HL-60 (cell line): ENCODE measurements at regions not wholly inside any gene's neighbourhood (a gene's known extent, or its start where the extent isn't known, plus 50 kb on each side); places are given as distances from the start of the nearest gene placed in this dataset.
"Not testable (repeated sequence)": the region's sequence is repeated elsewhere in the genome, so short reads cannot be mapped to it uniquely, and the experiment has no call there.

ENCODE experiments used
- POLR2AphosphoS5 ChIP-seq: IDR thresholded peaks from 2 replicates; pipeline ENCODE4 v1.6.1; 2012; ENCODE audit warnings: low read depth
- SPI1 ChIP-seq: IDR thresholded peaks from 2 replicates; pipeline ENCODE4 v1.6.1; 2012; ENCODE audit warnings: low read depth, mild to moderate bottlenecking, borderline replicate concordance
- TF ChIP-seq, protein P1 (sequence below): IDR thresholded peaks from one replicate; pipeline ENCODE4 v1.5.1; 2011; ENCODE audit warnings: low read length, control low read depth, inconsistent platforms; ENCODE audit not compliant: insufficient read depth
- TF ChIP-seq, protein P2 (sequence below): IDR thresholded peaks from 2 replicates; pipeline ENCODE4 v1.6.1; 2012; ENCODE audit warnings: low read depth; ENCODE audit not compliant: insufficient replicate concordance

GRCh38 chr1:206408371-206409288 is 61.6 kb upstream of the IKBKE start:
- TF ChIP-seq, protein P1, sequence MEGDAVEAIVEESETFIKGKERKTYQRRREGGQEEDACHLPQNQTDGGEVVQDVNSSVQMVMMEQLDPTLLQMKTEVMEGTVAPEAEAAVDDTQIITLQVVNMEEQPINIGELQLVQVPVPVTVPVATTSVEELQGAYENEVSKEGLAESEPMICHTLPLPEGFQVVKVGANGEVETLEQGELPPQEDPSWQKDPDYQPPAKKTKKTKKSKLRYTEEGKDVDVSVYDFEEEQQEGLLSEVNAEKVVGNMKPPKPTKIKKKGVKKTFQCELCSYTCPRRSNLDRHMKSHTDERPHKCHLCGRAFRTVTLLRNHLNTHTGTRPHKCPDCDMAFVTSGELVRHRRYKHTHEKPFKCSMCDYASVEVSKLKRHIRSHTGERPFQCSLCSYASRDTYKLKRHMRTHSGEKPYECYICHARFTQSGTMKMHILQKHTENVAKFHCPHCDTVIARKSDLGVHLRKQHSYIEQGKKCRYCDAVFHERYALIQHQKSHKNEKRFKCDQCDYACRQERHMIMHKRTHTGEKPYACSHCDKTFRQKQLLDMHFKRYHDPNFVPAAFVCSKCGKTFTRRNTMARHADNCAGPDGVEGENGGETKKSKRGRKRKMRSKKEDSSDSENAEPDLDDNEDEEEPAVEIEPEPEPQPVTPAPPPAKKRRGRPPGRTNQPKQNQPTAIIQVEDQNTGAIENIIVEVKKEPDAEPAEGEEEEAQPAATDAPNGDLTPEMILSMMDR: not testable (repeated sequence)
- TF ChIP-seq, protein P2, sequence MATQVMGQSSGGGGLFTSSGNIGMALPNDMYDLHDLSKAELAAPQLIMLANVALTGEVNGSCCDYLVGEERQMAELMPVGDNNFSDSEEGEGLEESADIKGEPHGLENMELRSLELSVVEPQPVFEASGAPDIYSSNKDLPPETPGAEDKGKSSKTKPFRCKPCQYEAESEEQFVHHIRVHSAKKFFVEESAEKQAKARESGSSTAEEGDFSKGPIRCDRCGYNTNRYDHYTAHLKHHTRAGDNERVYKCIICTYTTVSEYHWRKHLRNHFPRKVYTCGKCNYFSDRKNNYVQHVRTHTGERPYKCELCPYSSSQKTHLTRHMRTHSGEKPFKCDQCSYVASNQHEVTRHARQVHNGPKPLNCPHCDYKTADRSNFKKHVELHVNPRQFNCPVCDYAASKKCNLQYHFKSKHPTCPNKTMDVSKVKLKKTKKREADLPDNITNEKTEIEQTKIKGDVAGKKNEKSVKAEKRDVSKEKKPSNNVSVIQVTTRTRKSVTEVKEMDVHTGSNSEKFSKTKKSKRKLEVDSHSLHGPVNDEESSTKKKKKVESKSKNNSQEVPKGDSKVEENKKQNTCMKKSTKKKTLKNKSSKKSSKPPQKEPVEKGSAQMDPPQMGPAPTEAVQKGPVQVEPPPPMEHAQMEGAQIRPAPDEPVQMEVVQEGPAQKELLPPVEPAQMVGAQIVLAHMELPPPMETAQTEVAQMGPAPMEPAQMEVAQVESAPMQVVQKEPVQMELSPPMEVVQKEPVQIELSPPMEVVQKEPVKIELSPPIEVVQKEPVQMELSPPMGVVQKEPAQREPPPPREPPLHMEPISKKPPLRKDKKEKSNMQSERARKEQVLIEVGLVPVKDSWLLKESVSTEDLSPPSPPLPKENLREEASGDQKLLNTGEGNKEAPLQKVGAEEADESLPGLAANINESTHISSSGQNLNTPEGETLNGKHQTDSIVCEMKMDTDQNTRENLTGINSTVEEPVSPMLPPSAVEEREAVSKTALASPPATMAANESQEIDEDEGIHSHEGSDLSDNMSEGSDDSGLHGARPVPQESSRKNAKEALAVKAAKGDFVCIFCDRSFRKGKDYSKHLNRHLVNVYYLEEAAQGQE: not testable (repeated sequence)
- TF ChIP-seq POLR2AphosphoS5, SPI1: not testable (repeated sequence)
